Loucy (cell line): ENCODE measurements at regions not wholly inside any gene's neighbourhood (a gene's known extent, or its start where the extent isn't known, plus 50 kb on each side); places are given as distances from the start of the nearest gene placed in this dataset.

Source experiments
- H2AFZ ChIP-seq: fragments of 200-600 bp; sonication (generic); 2 replicates; pipeline ENCODE4 v1.6.0; 2016; ENCODE audit warnings: antibody characterized with exemption, mild to moderate bottlenecking, low read length, moderate library complexity
- H3F3A ChIP-seq: fragments of 200-600 bp; 2 replicates; pipeline ENCODE4 v1.6.0; 2016; ENCODE audit warnings: antibody characterized with exemption, low read depth, mild to moderate bottlenecking
- H3K27me3 ChIP-seq: fragments of 200-600 bp; sonication (generic); 2 replicates; pipeline ENCODE4 v1.6.1; 2014; ENCODE audit warnings: low read length, mild to moderate bottlenecking; ENCODE audit not compliant: insufficient read depth, poor library complexity, severe bottlenecking
- H3K36me3 ChIP-seq: fragments of 200-600 bp; sonication (generic); 2 replicates; pipeline ENCODE4 v1.6.1; 2016; ENCODE audit warnings: low read length; ENCODE audit not compliant: insufficient read depth
- H3K4me1 ChIP-seq: fragments of 200-600 bp; sonication (generic); 2 replicates; pipeline ENCODE4 v1.5.1; 2014; ENCODE audit warnings: low read length, mild to moderate bottlenecking; ENCODE audit not compliant: insufficient read depth, poor library complexity, severe bottlenecking
- H3K4me2 ChIP-seq: fragments of 200-600 bp; sonication (generic); 2 replicates; pipeline ENCODE4 v1.6.0; 2014; ENCODE audit warnings: antibody characterized with exemption, low read length, low read depth, mild to moderate bottlenecking; ENCODE audit not compliant: poor library complexity, severe bottlenecking
- H3K4me3 ChIP-seq: fragments of 200-600 bp; sonication (generic); 2 replicates; pipeline ENCODE4 v1.5.1; 2014; ENCODE audit warnings: low read length, mild to moderate bottlenecking, mixed read lengths; ENCODE audit not compliant: poor library complexity, severe bottlenecking
- H3K79me2 ChIP-seq: fragments of 200-600 bp; sonication (generic); 2 replicates; pipeline ENCODE4 v1.6.1; 2014; ENCODE audit warnings: low read length; ENCODE audit not compliant: insufficient read depth
- H3K9ac ChIP-seq: fragments of 200-600 bp; sonication (generic); 2 replicates; pipeline ENCODE4 v1.6.0; 2014; ENCODE audit warnings: mild to moderate bottlenecking, low read depth, low read length, moderate library complexity; ENCODE audit not compliant: poor library complexity, severe bottlenecking
- H3K9me2 ChIP-seq: fragments of 200-600 bp; sonication (generic); replicated peaks from 2 replicates; pipeline ENCODE4 v1.6.1; 2016; ENCODE audit warnings: low read depth, low read length, mixed read lengths
- H3K9me3 ChIP-seq: fragments of 200-600 bp; sonication (generic); 2 replicates; pipeline ENCODE4 v1.6.1; 2014; ENCODE audit warnings: mild to moderate bottlenecking, antibody characterized with exemption, low read length, low read depth; ENCODE audit not compliant: insufficient read depth
- H4K20me1 ChIP-seq: fragments of 200-600 bp; sonication (generic); 2 replicates; pipeline ENCODE4 v1.6.0; 2014; ENCODE audit warnings: antibody characterized with exemption, low read length, mild to moderate bottlenecking; ENCODE audit not compliant: insufficient read depth, poor library complexity, severe bottlenecking
- EZH2phosphoT487 ChIP-seq: fragments of 200-600 bp; IDR thresholded peaks from 2 replicates; pipeline ENCODE4 v1.6.1; 2018; ENCODE audit warnings: antibody characterized with exemption, mild to moderate bottlenecking, moderate library complexity, borderline replicate concordance
- TF ChIP-seq, protein P1 (sequence below): fragments of 200-600 bp; sonication (generic); conservative IDR thresholded peaks from 2 replicates; pipeline ENCODE4 v1.5.1; 2014; ENCODE audit warnings: mild to moderate bottlenecking, antibody characterized with exemption, low read length

- TF ChIP-seq, protein P1, sequence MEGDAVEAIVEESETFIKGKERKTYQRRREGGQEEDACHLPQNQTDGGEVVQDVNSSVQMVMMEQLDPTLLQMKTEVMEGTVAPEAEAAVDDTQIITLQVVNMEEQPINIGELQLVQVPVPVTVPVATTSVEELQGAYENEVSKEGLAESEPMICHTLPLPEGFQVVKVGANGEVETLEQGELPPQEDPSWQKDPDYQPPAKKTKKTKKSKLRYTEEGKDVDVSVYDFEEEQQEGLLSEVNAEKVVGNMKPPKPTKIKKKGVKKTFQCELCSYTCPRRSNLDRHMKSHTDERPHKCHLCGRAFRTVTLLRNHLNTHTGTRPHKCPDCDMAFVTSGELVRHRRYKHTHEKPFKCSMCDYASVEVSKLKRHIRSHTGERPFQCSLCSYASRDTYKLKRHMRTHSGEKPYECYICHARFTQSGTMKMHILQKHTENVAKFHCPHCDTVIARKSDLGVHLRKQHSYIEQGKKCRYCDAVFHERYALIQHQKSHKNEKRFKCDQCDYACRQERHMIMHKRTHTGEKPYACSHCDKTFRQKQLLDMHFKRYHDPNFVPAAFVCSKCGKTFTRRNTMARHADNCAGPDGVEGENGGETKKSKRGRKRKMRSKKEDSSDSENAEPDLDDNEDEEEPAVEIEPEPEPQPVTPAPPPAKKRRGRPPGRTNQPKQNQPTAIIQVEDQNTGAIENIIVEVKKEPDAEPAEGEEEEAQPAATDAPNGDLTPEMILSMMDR, result no peak
- TF ChIP-seq EZH2phosphoT487, result no peak
- no peaks in the 10 kb centered on the region for H3K4me1 ChIP-seq
- H3K9me3 ChIP-seq, result no peaks in the 10 kb centered on the region
- no peak overlapping the region for H3K4me3 ChIP-seq
- H3K9ac ChIP-seq, result no peak overlapping the region
- H3K9me2 ChIP-seq, result no peaks in the 10 kb centered on the region
- H3K4me2 ChIP-seq, result no peak overlapping the region
- H4K20me1 ChIP-seq, result no peaks in the 10 kb centered on the region
- H3K27me3 ChIP-seq, result no peaks in the 10 kb centered on the region
- no peak overlapping the region for H2AFZ ChIP-seq
- no peaks in the 10 kb centered on the region for H3K79me2 ChIP-seq
- no peaks in the 10 kb centered on the region for H3F3A ChIP-seq
- H3K36me3 ChIP-seq, result no peaks in the 10 kb centered on the region
Observed at GRCh38 chr5:116844015-116844414, 269.4 kb upstream of the SEMA6A start.

- Histone ChIP-seq H2AFZ (no peak overlapping the region), H3K79me2 (no peaks in the 10 kb centered on the region), H3K9me2 (no peaks in the 10 kb centered on the region), H3K4me2 (no peak overlapping the region), H3K36me3 (no peaks in the 10 kb centered on the region), H3K4me1 (no peaks in the 10 kb centered on the region), H3K9ac (no peak overlapping the region), H3K9me3 (no peaks in the 10 kb centered on the region), H3F3A (no peaks in the 10 kb centered on the region), H3K4me3 (no peak overlapping the region), H3K27me3 (no peaks in the 10 kb centered on the region), H4K20me1 (no peaks in the 10 kb centered on the region)
- TF ChIP-seq, protein P1, result no peak
- no peak for TF ChIP-seq EZH2phosphoT487
Observed at GRCh38 chr5:116842514-116842961, 267.9 kb upstream of the SEMA6A start.

DNA sequence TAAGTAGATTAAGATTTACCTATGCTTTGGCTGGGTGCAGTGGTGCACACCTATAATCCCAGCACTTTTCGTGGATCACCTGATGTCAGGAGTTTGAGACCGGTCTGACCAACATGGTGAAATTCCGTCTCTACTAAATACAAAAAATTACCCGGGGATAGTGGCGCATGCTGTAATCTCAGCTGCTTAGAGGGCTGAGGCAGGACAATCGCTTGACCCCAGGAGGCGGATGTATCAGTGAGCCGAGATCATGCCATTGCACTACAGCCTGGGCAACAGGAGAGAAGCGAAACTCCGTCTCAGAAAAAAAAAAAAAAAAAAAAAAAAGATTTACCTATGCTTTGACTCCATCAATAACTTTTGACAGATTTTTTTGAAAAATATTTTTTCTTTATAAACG is 267.1 kb upstream of the SEMA6A start:
- H3K27me3 ChIP-seq, result no peaks in the 10 kb centered on the region
- H3K9me2 ChIP-seq, result no peaks in the 10 kb centered on the region
- H3F3A ChIP-seq, result no peaks in the 10 kb centered on the region
- H3K9me3 ChIP-seq, result no peaks in the 10 kb centered on the region
- H4K20me1 ChIP-seq, result no peaks in the 10 kb centered on the region
- no peak overlapping the region for H3K9ac ChIP-seq
- no peak overlapping the region for H3K4me2 ChIP-seq
- no peak overlapping the region for H3K4me3 ChIP-seq
- TF ChIP-seq, protein P1, result no peak
- no peak for TF ChIP-seq EZH2phosphoT487
- no peaks in the 10 kb centered on the region for H3K4me1 ChIP-seq
- no peaks in the 10 kb centered on the region for H3K36me3 ChIP-seq
- H3K79me2 ChIP-seq, result no peaks in the 10 kb centered on the region
- H2AFZ ChIP-seq, result no peak overlapping the region
